CD4-positive, alpha-beta T cell treated with Interleukin-6 at 100 ng/mL for 8 hours (primary cell): ENCODE measurements at regions not wholly inside any gene's neighbourhood (a gene's known extent, or its start where the extent isn't known, plus 50 kb on each side); places are given as distances from the start of the nearest gene placed in this dataset.

Experiments used
- DNase-seq: peaks from one replicate; pipeline ENCODE4 v3.0.0-alpha.2; 2020; ENCODE audit warnings: mixed read lengths, low spot score

DNA sequence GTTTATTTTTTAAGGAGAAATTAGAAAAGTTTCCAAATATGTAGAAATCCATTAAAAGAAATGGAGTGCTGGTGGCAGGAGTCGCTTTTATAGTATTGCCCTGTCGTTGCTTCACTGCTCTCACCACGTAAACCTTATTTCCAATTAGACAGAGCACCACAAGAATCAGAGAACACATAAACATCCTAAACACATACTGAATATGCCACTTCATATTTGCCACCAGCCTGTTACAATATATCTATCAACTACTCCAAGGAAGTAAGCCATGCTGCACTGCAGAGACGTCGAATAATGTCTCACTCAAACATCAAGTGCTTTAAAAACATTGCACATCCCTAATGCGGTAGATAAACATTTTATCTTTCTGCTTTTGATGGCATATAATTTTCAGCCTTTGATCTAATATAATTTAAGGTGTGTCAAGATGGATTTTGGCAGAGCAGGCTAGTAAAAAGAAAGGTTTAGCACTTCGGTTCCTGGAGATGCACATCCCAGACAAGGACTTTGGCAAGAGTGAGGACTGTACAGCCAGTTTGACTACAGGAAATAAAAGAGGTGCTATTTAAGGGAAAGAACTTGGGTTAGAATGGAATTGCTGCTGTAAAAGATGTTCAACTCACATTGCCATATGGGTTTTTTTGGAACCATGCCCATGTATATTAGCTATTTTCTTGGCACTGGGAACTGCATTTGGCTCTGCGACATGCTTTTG is 932.3 kb downstream of the EFNB2 start:
- no peak for DNase-seq

DNA sequence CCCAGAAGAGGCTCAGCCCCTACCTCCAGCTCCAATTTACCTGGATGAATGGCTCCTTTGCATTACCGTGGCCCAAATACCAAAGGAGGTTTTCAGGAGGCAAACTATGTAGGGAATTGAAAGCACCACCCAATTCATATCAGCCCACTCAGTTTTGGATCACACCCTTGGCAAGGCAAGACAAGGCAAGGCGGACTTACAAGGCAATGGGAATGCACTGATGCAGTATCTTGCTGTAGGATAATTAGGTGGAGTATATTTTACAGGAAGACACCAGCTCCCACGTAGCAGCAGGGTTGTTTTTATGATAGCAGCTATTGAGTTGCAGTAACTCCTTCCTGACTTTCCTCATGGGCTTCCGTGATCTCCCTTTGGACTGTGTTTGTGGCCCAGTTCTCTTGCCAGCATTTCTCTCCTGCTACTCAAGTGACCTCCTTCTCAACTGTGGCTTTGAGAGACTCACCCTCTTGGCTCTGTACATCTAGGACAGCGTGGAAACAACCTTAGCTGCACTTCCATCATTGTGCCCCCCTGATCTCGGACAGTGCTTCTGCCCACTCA is 935.9 kb downstream of the EFNB2 start:
- DNase-seq, result no peak

DNA sequence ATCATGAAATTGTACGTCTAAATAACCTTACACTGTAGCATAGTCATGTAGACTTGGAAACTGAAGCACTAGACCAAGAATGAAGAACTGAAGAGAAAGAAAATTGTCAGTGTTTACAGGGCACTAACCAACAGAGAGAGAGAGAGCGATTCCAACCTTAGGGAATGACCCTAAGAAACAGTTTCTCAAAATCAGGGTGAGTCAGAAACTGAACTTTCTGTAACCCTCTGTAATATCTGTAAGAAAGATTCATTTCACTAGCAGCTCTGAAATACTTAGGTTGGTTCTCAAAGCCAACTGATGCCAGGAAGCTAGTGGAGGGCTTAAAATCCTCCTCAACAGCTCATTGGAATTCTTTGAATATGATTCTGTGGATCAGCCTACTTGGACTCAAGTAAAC is 936.9 kb downstream of the EFNB2 start:
- DNase-seq, result no peak

- no peak for DNase-seq
Observed at GRCh38 chr13:105597573-105597972, 937.9 kb downstream of the EFNB2 start.

- DNase-seq, result no peak
Observed at GRCh38 chr13:105595471-105595870, 940.0 kb downstream of the EFNB2 start.

DNA sequence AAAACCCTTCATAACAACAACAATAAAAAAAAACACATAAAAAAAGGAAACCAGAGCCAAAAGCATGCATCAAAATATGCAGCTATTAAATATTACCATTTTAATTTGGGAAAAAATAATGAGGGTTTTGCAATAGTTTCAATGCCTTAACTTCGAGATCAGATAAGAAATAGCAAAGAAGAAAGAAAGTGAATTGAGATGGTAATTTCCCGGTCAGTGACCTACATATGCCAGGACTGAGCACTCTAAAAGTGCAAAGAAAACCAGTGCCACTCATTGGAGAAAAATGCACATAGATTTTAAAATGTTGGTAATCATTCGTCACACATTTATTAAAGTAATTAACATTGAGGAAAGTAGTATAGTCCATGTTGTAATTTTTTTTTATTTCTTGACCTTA is 944.2 kb downstream of the EFNB2 start:
- DNase-seq, result no peak

DNA sequence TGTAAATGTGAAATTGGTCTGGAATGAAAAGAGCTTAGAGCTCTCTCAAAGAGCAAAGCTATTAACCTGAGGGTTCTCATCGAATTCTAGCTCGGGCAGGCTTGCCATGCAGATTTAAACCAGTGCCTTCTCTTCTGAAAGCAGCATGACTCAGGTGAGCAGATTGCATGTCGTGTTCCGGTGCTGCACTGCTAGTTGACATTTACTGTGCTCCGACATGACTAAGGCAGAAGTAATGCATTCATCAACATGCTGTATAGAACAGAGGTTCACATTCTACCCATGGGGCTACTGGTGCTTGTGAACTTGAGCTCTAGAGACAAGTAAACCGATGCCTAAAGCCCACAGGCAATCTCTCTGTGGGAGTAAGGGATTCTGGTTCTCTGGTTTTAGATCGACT is 947.7 kb downstream of the EFNB2 start:
- no peak for DNase-seq

DNA sequence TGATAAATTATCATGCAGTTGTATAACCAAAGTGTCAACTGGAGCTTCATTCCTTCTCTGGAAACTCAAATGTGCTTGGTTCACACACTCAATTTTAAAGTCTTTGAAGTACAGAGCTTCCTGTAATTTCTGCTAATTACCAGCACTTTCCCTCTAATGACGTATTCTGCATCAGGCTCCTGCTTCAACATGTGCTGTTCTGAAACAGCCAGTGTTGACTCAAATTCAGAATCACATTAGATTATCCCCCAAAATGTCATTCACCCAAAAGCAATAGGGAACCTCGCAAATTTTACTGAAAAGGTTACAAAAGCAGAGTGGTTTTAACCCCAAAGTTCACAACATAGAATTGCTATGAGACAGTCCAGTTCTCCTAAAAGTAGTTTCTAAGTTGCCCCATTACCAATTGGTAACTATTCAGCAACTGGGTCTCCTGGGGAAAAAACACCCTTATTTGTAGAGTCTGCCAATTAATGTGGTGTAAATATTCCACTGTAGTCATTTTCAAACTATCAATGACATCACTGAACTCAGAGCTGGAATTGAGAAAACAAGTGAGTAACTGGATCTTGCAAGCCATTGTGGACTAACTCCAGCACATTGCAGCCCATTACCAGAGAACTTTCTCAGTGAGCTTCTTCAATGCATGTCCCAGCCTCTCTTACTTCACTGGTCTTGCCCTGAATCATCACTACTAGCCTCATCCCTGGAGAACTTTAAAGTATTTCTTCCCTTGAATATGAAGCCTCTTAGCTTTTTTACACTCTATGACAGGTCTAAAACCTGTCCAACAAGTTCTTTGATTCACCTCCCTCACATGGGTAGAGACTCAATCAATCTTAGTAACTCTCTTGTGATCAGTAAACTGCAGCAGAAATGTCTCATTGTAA is 955.4 kb downstream of the EFNB2 start:
- DNase-seq, result no peak

GRCh38 chr13:105573136-105573535 is 962.3 kb downstream of the EFNB2 start:
- no peak for DNase-seq

- no peak for DNase-seq
Observed at GRCh38 chr13:105572401-105572800, 963.1 kb downstream of the EFNB2 start.

DNA sequence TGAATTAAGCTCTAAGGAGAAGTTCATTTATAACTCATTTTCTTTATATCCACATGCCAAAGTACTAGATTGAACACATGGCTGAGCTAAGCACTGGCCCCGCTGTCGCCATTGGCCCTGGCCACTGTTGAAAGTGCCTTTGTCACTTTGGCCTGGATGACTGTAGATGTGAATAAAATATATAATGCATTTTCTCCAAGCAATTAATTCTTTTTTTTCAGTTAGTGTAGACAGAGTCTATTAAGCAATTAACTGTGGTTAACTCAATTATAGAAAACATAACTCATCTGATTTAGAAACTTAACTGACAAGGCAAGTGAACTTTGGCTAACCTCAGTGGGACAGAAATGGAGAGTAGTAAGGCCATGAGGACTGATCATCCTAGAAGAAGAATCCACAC is 965.6 kb downstream of the EFNB2 start:
- no peak for DNase-seq

GRCh38 chr13:105567951-105568525 is 967.4 kb downstream of the EFNB2 start:
- DNase-seq, result no peak

DNA sequence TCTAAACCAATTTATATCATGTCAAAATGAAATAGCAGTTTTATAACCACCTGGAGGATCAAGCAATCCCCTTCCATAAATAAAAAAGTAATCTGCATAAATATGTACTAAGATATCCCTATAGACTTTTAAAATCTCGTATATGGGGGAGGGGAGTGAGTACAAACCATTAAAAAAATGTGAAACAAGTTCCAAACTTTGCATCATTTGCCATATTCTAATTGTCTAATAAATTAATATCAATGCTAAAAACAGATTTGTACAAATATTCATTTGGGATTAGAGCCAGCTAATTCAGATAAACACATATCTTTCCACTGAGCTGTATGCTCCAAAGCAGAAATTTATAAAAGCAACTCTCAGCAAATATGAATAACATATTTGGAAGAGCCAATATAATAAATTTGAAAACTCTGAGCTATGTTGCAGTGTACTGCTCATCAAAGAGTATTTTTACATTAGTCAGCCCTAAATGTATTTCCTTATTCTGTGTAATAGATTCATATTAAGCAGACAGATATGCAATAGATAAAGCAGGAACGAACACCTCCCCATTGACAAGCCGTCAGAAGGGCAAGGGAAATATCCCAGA is 970.2 kb downstream of the EFNB2 start:
- no peak for DNase-seq

DNA sequence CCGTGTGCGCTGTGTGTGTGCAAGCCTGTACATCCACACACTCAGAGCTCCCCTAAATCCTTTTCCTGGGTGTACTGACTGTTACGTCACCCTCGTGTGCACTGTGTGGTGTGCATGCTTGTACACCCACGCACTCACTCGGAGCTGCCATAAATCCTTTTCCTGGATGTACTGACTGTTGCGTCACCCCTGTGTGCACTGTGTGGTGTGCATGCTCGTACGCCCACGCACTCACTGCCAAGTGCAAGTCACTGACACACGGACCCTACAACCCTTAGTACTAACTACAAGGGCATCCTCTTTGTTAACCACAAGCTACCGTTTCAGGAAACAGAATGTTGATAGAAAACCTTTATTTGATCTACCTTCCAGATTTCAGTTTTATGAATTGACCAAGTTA is 983.4 kb downstream of the EFNB2 start:
- DNase-seq, result no peak

GRCh38 chr13:105547851-105548250 is 987.6 kb downstream of the EFNB2 start:
- no peak for DNase-seq

DNA sequence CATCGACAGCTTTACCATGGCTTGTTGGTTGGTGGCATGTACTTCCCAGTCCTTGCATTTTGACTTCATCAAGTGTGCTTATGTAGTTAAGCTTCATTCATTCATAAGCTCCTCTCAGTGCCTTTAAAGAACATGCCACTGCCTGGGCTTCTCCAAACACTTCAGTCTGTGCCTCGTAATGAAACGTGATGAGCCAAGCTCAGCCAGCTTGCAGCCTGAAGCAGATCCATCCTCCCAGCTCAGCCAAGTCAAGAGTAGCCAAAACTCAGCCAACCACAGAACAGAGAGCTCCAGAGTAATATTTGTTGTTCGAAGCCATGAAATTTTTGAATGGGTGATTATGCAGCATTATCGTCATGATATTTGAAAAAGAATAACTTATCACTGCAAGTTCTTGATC is 989.7 kb downstream of the EFNB2 start:
- DNase-seq, result no peak

GRCh38 chr13:105543742-105544141 is 991.7 kb downstream of the EFNB2 start:
- DNase-seq, result no peak

- DNase-seq, result no peak
Observed at GRCh38 chr13:105541565-105541964, 993.9 kb downstream of the EFNB2 start.

GRCh38 chr13:105538346-105538745 is 997.1 kb downstream of the EFNB2 start:
- DNase-seq, result no peak

DNA sequence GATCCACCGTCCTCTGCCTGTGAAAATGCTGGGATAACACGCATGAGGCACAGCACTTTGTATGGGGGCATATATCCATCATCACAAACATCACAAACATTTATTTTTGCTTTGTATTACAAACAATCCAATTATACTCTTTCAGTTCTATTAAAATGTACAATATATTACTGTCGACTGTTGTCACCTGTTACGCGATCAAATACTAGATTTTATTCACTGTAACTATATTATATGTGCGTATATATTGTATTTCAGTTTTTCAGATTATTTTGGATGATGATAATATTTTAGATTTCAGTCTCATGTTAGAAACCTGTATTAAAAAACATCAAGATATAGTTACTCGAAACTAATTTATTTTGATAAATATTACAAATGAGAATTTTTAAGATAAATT is 998.3 kb downstream of the EFNB2 start:
- DNase-seq, result no peak

- no peak for DNase-seq
Observed at GRCh38 chr13:105530468-105530867, 1005.0 kb downstream of the EFNB2 start.

DNA sequence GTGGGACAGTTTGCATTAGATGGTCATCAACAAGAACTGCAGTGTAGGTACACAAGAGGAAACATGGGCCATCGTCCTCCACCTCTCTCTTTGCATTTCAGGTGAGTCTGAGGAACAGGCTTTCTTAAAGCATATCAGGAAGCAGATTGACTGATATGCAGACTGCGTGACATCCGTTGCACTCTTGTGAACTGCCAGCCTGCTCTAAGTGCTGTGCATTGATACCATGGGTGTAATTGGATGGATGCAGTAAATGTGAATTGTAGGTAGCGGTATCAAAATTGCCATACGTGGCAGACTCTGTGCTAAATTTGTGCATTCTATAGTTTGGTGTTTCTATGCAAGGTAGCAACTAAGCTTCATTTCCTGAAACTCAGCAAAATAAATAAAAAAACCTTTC is 1008.3 kb downstream of the EFNB2 start:
- DNase-seq, result no peak
